HG03565 (cell line): ENCODE measurements at regions not wholly inside any gene's neighbourhood (a gene's known extent, or its start where the extent isn't known, plus 50 kb on each side); places are given as distances from the start of the nearest gene placed in this dataset.
"Not testable (repeated sequence)": the region's sequence is repeated elsewhere in the genome, so short reads cannot be mapped to it uniquely, and the experiment has no call there.

Experiments
- ATAC-seq: cut with Tn5 transposase; IDR thresholded peaks from one replicate; pipeline ENCODE4 v1.9.1; 2021; ENCODE audit warnings: mild to moderate bottlenecking, moderate library complexity; ENCODE audit not compliant: unreplicated experiment

- not testable (repeated sequence) for ATAC-seq
Observed at GRCh38 chr14:106753751-106754150, 1227.4 kb downstream of the TMEM121 start.

DNA sequence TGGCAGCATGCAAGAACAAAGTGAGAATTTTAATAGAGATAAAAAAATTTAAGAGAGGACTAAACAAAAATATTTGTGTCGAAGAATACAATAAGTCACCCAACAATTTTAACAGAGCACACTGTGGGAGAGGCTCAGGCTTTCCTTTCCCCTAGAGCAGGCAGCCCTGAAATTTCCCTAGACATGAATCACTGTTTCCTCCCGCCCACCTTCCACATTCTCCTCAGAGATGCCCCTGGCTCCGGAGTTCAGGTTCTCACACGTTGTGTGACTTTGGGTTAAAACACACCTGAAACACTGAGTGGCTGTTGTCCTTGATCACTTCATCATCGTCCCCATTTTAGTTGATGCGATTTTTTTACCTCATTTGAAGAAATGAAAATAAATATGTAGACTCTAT lies 1231.1 kb downstream of the TMEM121 start:
- ATAC-seq: not testable (repeated sequence)

- not testable (repeated sequence) for ATAC-seq
Observed at GRCh38 chr14:106761886-106762816, 1235.8 kb downstream of the TMEM121 start.

- ATAC-seq: not testable (repeated sequence)
Observed at GRCh38 chr14:106764968-106765369, 1238.6 kb downstream of the TMEM121 start.

DNA sequence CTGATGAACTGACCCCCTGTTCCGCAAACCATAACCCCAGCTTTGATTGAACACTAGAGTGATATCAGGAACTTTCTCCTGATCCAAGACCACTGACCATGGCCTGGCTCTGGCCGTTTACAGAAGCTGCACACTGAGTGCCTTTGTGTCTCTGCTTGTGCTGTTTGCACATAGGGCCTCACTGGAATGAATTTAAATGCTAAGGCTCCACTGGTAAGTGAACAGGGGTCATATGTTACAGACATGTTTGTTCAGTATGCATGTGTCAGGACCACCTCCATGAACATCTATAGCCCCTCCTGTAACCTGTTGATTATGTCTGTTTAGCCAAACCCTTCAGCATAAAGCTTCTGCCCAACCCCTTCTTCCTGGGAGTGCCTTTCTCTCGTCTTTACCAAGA lies 1239.8 kb downstream of the TMEM121 start:
- no peak for ATAC-seq

- not testable (repeated sequence) for ATAC-seq
Observed at GRCh38 chr14:106766551-106767277, 1240.3 kb downstream of the TMEM121 start.

DNA sequence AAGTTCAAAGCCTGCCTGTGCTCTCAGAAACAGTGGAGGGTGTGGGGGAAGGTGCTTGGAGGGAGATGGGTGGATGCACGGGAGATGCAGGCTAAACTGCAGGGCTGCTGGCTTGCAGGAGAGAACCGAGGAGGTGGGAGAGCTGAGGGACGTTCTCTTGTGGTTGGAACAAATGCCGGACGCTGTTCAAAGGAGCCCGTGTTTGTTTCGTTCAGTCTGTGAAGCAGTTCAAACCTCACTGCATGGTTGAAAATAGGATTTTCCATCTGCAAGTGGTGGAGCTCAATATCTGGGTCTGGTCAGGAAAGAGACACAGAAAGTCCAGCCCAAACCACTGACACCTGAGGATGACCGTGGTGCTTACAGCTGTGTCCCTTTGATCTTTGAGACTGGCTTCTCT lies 1241.8 kb downstream of the TMEM121 start:
- ATAC-seq: not testable (repeated sequence)

GRCh38 chr14:106768972-106769700 lies 1242.8 kb downstream of the TMEM121 start:
- ATAC-seq: not testable (repeated sequence)

DNA sequence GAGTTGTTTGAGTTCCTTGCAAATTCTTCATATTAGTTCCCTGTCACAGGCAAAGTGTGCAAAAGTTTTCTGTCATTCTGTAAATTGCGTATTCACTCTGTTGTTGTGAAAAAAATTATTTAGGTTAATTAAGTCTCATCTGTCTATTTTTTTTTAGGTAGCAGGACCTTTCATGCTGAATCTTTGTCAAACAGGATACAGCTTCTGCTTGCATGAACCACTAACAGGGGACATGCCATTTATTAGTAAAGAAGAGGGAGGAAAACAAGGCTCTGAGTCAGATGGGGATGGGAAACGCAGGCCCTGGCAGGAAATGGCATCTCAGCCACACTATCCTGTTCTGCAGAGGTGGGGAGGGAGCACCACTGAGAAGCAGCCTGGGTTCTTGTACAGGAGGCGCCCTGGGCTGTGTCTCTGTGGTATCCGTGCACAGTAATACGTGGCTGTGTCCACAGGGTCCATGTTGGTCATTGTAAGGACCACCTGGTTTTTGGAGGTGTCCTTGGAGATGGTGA lies 1243.8 kb downstream of the TMEM121 start:
- not testable (repeated sequence) for ATAC-seq

DNA sequence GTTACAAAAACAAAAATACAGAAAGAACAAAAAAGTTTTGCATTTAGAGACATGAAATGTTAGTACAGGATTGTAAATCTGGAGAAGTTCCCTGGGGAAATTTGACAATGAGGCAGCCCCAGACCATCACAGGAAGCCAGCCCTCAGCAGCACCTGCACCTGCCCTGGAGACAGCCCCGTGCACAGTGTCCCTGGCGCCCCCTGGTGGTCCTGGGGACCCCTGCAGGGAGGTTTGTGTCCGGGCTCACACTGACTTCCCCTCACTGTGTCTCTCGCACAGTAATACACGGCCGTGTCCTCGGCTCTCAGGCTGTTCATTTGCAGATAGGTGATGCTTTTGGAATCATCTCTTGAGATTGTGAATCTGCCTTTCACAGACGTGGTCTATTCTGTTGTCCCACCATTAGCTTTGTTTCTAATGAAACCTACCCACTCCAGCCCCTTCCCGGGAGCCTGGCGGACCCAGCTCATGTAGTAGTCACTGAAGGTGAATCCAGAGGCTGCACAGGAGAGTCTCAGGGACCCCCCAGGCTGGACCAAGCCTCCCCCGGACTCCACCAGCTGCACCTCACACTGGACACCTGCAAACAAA lies 1248.6 kb downstream of the TMEM121 start:
- not testable (repeated sequence) for ATAC-seq

GRCh38 chr14:106776395-106776983 lies 1250.1 kb downstream of the TMEM121 start:
- ATAC-seq: no peak

DNA sequence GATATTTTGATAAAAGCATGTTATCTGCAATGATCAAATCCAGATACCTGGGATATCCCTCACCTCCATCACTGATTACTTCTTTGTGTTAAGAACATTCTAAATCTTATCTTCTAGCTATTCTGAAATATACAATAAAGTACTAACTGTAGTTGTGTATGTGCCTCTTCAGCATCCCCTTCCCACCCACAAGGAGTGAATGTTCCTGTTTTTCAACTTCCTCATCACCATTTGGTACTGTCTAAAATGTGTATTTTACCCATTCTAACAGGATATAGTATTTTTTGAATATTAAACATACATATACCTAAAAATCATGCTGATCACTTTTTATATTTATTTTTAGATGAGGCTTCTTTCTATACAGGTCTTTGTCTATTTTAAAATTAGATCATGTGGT lies 1252.6 kb downstream of the TMEM121 start:
- no peak for ATAC-seq

GRCh38 chr14:106786697-106787096 lies 1260.3 kb downstream of the TMEM121 start:
- no peak for ATAC-seq

GRCh38 chr14:106787626-106788025 lies 1261.2 kb downstream of the TMEM121 start:
- no peak for ATAC-seq

- ATAC-seq: no peak
Observed at GRCh38 chr14:106788534-106788933, 1262.2 kb downstream of the TMEM121 start.

DNA sequence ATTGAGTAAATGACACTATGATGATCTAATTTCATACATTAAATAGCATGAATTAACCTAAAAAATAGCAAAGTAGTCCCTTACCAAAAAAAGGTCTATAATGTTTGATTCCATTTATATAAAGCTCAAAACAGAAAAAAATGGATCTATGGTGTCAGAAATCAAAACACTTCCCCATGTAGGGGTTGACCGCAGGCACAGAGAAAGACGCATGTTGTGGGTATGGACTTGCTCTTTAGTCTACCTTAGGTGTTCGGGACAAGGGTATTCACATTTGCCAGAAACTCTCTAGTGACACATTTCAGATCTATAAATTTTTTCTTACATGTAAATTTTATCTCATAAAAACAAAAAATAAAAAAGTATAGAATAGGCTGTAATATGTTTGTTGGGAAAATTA lies 1262.9 kb downstream of the TMEM121 start:
- ATAC-seq: no peak

GRCh38 chr14:106790189-106791036 lies 1264.0 kb downstream of the TMEM121 start:
- no peak for ATAC-seq

DNA sequence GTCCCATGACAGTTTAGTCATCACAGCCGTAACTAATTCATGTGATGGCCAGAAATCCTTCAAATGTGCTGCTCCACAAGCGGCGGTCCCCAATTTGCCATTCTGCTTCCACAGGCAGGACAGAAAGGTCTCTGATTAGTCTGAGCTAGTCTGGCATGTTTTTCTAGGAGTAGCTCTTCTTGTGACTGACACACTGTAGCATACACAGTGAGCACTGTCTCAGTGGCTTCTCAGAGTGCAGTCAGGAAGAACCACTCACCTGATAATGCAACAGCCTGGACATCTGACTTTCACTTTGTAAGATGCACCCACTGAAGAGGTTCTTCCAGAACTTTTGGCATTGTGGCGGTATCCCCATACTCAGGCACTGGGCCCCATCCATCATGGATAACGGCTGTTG lies 1266.2 kb downstream of the TMEM121 start:
- ATAC-seq: no peak

DNA sequence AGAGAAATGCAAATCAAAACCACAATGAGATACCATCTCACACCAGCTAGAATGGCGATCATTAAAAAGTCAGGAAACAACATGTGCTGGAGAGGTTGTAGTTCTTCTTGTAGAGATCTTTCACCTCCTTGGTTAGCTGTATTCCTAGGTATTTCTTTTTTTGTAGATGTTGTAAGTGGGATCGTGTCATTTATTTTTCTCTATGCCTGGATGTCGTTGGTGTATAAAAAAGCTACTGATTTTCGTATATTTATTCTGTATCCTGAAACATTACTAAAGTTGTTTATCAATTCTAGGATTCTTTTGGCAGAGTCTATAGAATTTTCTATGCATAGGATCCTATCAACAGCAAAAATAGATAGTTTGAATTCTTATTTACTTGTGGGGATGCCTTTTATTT lies 1271.8 kb downstream of the TMEM121 start:
- not testable (repeated sequence) for ATAC-seq
